ENCODE measurements at regions not wholly inside any gene's neighbourhood (a gene's known extent, or its start where the extent isn't known, plus 50 kb on each side); places are given as distances from the start of the nearest gene placed in this dataset.
A peak's percentile ranks its signal among the peaks of the same experiment; 100 is the strongest.

GRCh38 chr4:144899393-144899792, 198.6 kb downstream of the ANAPC10 start:
- TF ChIP-seq REST (IDR thresholded peaks at IDR 0.05; ENCODE audit: low read depth) (no peak), USF1 (IDR thresholded peaks at IDR 0.05) (peak; percentile 56; the same call in 1 of the 2 replicates)

GRCh38 chr4:144901141-144901540, 196.9 kb downstream of the ANAPC10 start:
- no peak for TF ChIP-seq EP300 (IDR thresholded peaks at IDR 0.05; ENCODE audit: borderline replicate concordance)
- no peak for TF ChIP-seq REST (IDR thresholded peaks at IDR 0.05; ENCODE audit: low read depth)

- TF ChIP-seq EP300 (IDR thresholded peaks at IDR 0.05; ENCODE audit: borderline replicate concordance) (no peak), TAF1 (IDR thresholded peaks at IDR 0.05; ENCODE audit: low read depth) (no peak), REST (IDR thresholded peaks at IDR 0.05; ENCODE audit: low read depth) (no peak), ZBTB7A (IDR thresholded peaks at IDR 0.05; ENCODE audit: low read depth) (no peak), CREB1 (IDR thresholded peaks at IDR 0.05; ENCODE audit: low read depth) (no peak), EGR1 (IDR thresholded peaks at IDR 0.05) (no peak), YY1 (IDR thresholded peaks at IDR 0.05; ENCODE audit: low read depth) (no peak), CEBPB (IDR thresholded peaks at IDR 0.05) (no peak), FOXM1 (IDR thresholded peaks at IDR 0.05; ENCODE audit: borderline replicate concordance, low read depth) (no peak), MAX (IDR thresholded peaks at IDR 0.05) (no peak), TCF12 (IDR thresholded peaks at IDR 0.05; ENCODE audit: low read depth) (no peak), USF1 (IDR thresholded peaks at IDR 0.05) (no peak), TEAD4 (IDR thresholded peaks at IDR 0.05) (no peak), NFIC (IDR thresholded peaks at IDR 0.05) (no peak), RAD21 (IDR thresholded peaks at IDR 0.05; ENCODE audit: low read depth) (no peak)
These were observed 195.4 kb downstream of the ANAPC10 start for GRCh38 chr4:144902614-144903013.

- TF ChIP-seq USF1 (IDR thresholded peaks at IDR 0.05) (no peak), RAD21 (IDR thresholded peaks at IDR 0.05; ENCODE audit: low read depth) (no peak), TAF1 (IDR thresholded peaks at IDR 0.05; ENCODE audit: low read depth) (no peak), TEAD4 (IDR thresholded peaks at IDR 0.05) (no peak), EP300 (IDR thresholded peaks at IDR 0.05; ENCODE audit: borderline replicate concordance) (no peak), FOXM1 (IDR thresholded peaks at IDR 0.05; ENCODE audit: borderline replicate concordance, low read depth) (no peak), CREB1 (IDR thresholded peaks at IDR 0.05; ENCODE audit: low read depth) (no peak), REST (IDR thresholded peaks at IDR 0.05; ENCODE audit: low read depth) (no peak), CEBPB (IDR thresholded peaks at IDR 0.05) (no peak), NFIC (IDR thresholded peaks at IDR 0.05) (no peak), MAX (IDR thresholded peaks at IDR 0.05) (no peak)
These were observed 193.9 kb downstream of the ANAPC10 start for GRCh38 chr4:144903953-144904711.

Data from Ishikawa (cell line).